GM18951 (cell line): ENCODE measurements at regions not wholly inside any gene's neighbourhood (a gene's known extent, or its start where the extent isn't known, plus 50 kb on each side); places are given as distances from the start of the nearest gene placed in this dataset.
"Not testable (repeated sequence)": the region's sequence is repeated elsewhere in the genome, so short reads cannot be mapped to it uniquely, and the experiment has no call there.

Source experiments
- POLR2A ChIP-seq: IDR thresholded peaks from 4 replicates; pipeline ENCODE4 v1.6.1; 2011; ENCODE audit warnings: mild to moderate bottlenecking; ENCODE audit not compliant: insufficient read length, insufficient read depth; ENCODE audit errors: extremely low read depth
- in situ Hi-C: fragments of 300-500 bp; cut with MboI; formaldehyde crosslinking; loops from one replicate; pipeline ENCODE4 v1.12.0; 2022; ENCODE audit warnings: low sequenced_read_pairs, mixed read lengths, inconsistent platforms; ENCODE audit not compliant: unreplicated experiment

- TF ChIP-seq POLR2A = no peak
These were observed 654.9 kb upstream of the KCNMB2 start for GRCh38 chr3:177881351-177881750.

GRCh38 chr3:177882124-177882648 is 654.0 kb upstream of the KCNMB2 start:
- no peak for TF ChIP-seq POLR2A
- in situ Hi-C loops = no loop called here

More at GRCh38 chr3:177881351-177881750, 654.9 kb upstream of the KCNMB2 start:
- in situ Hi-C loops = no loop called here

GRCh38 chr3:177883091-177883490 is 653.1 kb upstream of the KCNMB2 start:
- TF ChIP-seq POLR2A = no peak
- in situ Hi-C loops = no loop called here

- in situ Hi-C loops = no loop called here
- TF ChIP-seq POLR2A = no peak
These were observed 652.3 kb upstream of the KCNMB2 start for GRCh38 chr3:177883957-177884356.

- TF ChIP-seq POLR2A = no peak
These were observed 651.2 kb upstream of the KCNMB2 start for GRCh38 chr3:177885063-177885462.

GRCh38 chr3:177886501-177886900 is 649.7 kb upstream of the KCNMB2 start:
- no peak for TF ChIP-seq POLR2A
- in situ Hi-C loops = no loop called here

More at GRCh38 chr3:177885063-177885462, 651.2 kb upstream of the KCNMB2 start:
- in situ Hi-C loops = no loop called here

- no peak for TF ChIP-seq POLR2A
- in situ Hi-C loops = no loop called here
These were observed 648.8 kb upstream of the KCNMB2 start for GRCh38 chr3:177887475-177887874.

- TF ChIP-seq POLR2A = no peak
- in situ Hi-C loops = no loop called here
These were observed 647.1 kb upstream of the KCNMB2 start for GRCh38 chr3:177889161-177889560.

GRCh38 chr3:177889652-177890358 is 646.4 kb upstream of the KCNMB2 start:
- TF ChIP-seq POLR2A = no peak
- in situ Hi-C loops = no loop called here

GRCh38 chr3:177890359-177890683 is 645.9 kb upstream of the KCNMB2 start:
- in situ Hi-C loops = no loop called here
- TF ChIP-seq POLR2A = no peak

- in situ Hi-C loops = not testable (repeated sequence)
These were observed 644.7 kb upstream of the KCNMB2 start for GRCh38 chr3:177891569-177891968.

- in situ Hi-C loops = no loop called here
- no peak for TF ChIP-seq POLR2A
These were observed 642.9 kb upstream of the KCNMB2 start for GRCh38 chr3:177893331-177893730.

GRCh38 chr3:177894081-177894728 is 642.0 kb upstream of the KCNMB2 start:
- no peak for TF ChIP-seq POLR2A
- in situ Hi-C loops = no loop called here

- no peak for TF ChIP-seq POLR2A
- in situ Hi-C loops = no loop called here
These were observed 638.1 kb upstream of the KCNMB2 start for GRCh38 chr3:177898185-177898584.
